HG03066 (cell line): ENCODE measurements at regions not wholly inside any gene's neighbourhood (a gene's known extent, or its start where the extent isn't known, plus 50 kb on each side); places are given as distances from the start of the nearest gene placed in this dataset.

Experiments used
- ATAC-seq: cut with Tn5 transposase; IDR thresholded peaks from one replicate; pipeline ENCODE4 v1.9.1; 2021; ENCODE audit warnings: low read depth; ENCODE audit not compliant: unreplicated experiment

DNA sequence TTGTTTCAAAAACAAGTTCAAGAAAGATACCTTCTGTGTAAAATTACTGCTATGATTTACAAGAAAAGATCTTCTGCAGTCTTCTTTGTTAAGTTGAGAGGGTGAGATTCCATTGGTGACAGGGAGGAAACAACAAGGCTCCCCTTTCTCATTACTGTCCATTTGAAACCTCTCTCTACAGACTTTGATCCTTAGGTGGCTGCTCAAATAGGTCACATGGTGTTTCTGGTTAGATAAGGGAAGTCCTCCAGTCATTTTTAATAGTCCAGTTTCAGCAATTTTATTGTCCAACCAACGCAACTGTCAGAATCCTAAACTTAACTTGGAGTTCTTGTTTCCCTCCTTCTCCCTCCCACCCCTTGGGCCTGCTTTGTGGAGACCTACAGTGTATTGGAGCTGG, 390.4 kb downstream of the EFNB2 start:
- no peak for ATAC-seq

GRCh38 chr13:106143930-106144709, 391.3 kb downstream of the EFNB2 start:
- no peak for ATAC-seq

DNA sequence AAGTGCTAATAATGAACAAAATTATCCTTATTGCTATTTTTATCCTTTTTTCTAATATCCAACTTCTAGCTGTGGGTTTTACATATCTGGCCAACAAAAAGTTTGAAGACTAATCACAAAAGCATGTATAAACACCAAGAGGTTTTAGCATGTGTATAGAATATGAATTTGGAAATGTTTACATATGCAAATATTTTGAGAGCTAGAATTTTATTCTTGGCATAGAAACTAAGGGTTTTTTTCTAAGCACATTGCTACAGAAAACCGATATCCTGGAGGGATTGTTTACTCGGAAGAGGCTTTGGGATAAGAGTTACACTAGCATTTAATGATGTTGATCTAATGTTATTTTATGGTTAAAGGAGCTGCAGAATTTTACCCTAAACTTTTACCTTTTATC, 392.1 kb downstream of the EFNB2 start:
- no peak for ATAC-seq

DNA sequence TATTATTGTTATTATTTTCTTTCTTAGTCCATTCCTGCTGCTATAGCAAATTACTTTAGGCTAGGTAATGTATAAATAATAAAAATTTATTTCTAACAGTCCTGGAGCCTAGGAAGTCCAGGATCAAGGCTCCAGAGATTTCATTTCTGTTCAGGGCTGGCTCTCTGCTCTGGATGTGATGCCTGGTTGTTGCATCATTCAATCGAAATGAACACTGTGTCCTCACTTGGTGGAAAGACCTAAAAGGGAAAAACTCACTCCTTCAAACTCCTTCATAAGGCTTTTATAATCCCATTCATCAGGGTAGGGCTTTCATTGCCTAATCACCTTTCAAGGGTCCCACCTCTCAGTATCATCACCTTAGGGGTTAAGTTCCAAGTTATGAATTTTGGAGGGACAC, 395.0 kb downstream of the EFNB2 start:
- ATAC-seq: no peak

DNA sequence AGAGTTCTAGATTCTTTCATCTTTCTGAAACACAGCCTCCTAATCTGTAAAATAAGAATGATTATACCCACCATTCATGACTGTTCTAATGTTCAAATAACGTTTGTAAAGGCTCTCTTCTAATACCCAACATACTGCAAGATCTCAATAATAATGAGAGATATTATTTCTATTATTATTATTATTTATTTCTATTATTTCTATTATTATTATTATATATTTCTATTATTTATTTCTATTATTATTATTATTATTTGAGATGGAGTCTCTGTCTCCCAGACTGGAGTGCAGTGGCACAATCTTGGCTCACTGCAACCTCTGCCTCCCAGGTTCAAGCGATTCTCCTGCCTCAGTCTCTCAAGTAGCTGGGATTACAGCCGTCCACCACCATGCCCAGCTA, 395.5 kb downstream of the EFNB2 start:
- ATAC-seq: no peak

DNA sequence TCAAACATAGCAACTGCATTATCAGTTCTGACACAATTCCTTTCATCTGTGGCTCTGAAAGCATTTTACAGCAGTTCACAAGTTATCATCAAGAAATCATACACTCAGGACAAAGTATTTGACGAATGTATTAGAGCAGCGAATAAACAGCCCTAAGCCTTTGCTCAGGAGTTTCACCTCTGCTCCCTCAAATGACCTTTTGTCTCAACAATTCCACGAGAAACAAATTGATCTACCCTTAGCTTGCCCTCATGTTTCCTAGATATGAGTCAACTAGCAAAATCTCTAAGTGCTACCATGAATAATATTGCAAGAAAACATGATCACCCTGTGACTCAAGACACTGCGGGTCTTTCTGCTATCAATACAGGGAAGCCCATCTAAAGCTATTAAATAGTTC, 396.1 kb downstream of the EFNB2 start:
- no peak for ATAC-seq

DNA sequence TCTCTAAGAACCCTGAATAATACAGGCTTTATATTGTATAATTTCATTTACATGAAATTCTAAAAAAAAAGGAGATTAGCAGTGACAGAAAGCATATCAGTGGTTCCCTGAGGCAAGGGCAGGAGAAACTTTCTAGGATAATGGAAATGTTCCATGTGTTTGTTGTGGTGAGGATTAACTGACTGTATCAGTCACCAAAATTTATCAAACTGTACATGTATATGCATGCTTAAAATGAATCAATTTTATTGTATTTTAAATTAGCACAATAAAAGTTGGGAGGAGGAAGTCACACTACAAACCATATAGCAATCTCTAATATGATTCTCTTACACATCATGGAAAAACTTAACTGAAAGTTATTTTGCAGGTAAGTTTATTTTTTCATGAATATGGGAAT, 396.8 kb downstream of the EFNB2 start:
- no peak for ATAC-seq

GRCh38 chr13:106133025-106133424, 402.4 kb downstream of the EFNB2 start:
- ATAC-seq: no peak

GRCh38 chr13:106132216-106132615, 403.2 kb downstream of the EFNB2 start:
- ATAC-seq: no peak

GRCh38 chr13:106129993-106130392, 405.5 kb downstream of the EFNB2 start:
- ATAC-seq: no peak

DNA sequence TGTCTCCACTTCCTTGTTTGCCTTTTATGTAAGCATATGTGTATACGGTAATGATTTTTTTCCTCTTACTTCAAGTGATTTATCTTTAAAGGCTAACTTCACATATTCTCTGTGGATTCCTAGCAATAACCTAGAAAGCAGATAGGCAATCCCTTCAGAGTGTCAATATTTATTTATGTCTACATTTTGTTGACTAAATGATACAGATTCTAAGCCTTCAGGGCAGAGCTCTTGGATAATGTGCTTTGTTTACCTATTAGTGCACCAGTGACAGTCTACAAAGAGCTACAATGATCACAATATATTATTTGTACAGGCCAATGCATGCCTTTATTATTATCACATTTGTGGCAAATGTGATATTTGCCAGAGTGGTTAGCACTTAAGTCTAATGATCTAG, 406.2 kb downstream of the EFNB2 start:
- no peak for ATAC-seq

DNA sequence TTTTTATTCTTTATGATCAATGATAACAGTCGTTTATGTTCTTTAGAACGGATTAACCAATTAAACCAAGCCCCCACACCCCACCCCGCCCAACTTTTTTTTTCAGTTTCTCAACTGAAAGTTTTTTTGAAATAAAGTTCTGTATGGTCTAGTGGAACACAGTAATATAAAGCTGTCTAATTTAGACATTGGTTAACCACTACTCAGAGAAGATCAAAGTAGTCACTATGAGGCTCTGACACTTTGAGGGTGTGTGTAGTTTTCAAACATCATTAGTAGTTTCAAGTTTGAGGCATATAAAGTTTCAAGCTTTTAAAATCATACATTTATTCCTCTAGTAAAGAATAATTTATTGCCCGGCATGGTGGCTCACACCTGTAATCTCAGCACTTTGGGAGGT, 413.2 kb downstream of the EFNB2 start:
- no peak for ATAC-seq

GRCh38 chr13:106121173-106121754, 414.2 kb downstream of the EFNB2 start:
- no peak for ATAC-seq

GRCh38 chr13:106118996-106119395, 416.5 kb downstream of the EFNB2 start:
- ATAC-seq: no peak

- ATAC-seq: no peak
Measured at GRCh38 chr13:106118050-106118449, 417.4 kb downstream of the EFNB2 start.

- no peak for ATAC-seq
Measured at GRCh38 chr13:106117640-106118039, 417.8 kb downstream of the EFNB2 start.

DNA sequence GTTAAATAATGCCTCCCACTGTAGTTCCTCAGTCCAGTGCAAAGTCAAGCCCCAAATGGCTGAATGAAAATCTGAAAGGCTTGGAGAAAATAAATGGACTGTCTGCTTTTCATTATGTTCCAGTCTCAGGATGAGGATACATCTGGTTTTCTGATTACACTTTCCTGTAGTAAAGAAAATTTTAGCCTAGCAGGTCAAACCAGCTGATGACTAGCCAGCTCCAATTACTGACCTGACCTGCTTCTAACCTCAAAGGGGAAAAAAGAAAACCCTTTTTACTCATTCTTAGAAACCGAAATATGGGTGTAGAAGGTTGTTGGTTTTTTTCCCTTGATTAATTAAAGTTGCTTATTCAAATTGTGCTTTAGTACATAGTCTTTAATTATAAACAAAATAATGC, 418.4 kb downstream of the EFNB2 start:
- no peak for ATAC-seq

GRCh38 chr13:106115081-106115480, 420.4 kb downstream of the EFNB2 start:
- no peak for ATAC-seq

- ATAC-seq: no peak
Measured at GRCh38 chr13:106113796-106114195, 421.7 kb downstream of the EFNB2 start.

GRCh38 chr13:106112191-106112590, 423.3 kb downstream of the EFNB2 start:
- ATAC-seq: no peak

GRCh38 chr13:106110241-106110855, 425.1 kb downstream of the EFNB2 start:
- no peak for ATAC-seq

DNA sequence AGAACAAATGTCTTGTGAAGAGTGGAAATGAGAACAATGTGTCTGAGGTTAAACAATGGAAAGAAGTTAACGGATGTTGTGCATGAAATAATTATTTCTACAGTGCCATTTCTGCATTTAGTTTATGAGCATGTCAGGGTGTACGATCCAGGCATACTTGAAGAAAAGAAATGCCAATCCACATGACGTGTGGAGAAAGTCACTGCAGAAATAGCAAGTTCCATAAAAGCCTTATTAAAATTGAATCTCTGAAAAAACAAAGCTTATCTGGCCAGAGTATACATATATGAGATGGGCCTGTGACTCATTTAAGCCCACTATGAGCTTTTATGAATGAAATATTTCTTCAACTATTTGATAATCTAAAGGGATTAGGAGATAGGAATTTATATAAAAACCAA, 426.1 kb downstream of the EFNB2 start:
- no peak for ATAC-seq
